RWPE2 (cell line): ENCODE measurements at regions not wholly inside any gene's neighbourhood (a gene's known extent, or its start where the extent isn't known, plus 50 kb on each side); places are given as distances from the start of the nearest gene placed in this dataset.

ENCODE experiments used
- ATAC-seq: fragments of 200-7000 bp; cut with Tn5 transposase; 3 replicates; pipeline ENCODE4 v1.9.1; 2021; ENCODE audit warnings: low read depth
- DNase-seq: peaks from one replicate; pipeline ENCODE4 v3.0.0-alpha.2; 2020; ENCODE audit warnings: low spot score
- H3K27ac ChIP-seq: fragments of 450-650 bp; 2 replicates; pipeline ENCODE4 v1.5.1; 2017; ENCODE audit warnings: mild to moderate bottlenecking; ENCODE audit not compliant: poor library complexity, severe bottlenecking
- H3K27me3 ChIP-seq: fragments of 250-450 bp; sonication (Bioruptor Pico); 2 replicates; pipeline ENCODE4 v1.5.1; 2021; ENCODE audit warnings: mild to moderate bottlenecking, moderate library complexity; ENCODE audit not compliant: insufficient read depth, poor library complexity, severe bottlenecking
- H3K36me3 ChIP-seq: fragments of 250-450 bp; sonication (Bioruptor Pico); 2 replicates; pipeline ENCODE4 v1.5.1; 2020; ENCODE audit warnings: low read depth, mild to moderate bottlenecking, moderate library complexity
- H3K4me1 ChIP-seq: fragments of 250-450 bp; sonication (Bioruptor Pico); 2 replicates; pipeline ENCODE4 v1.5.1; 2021; ENCODE audit warnings: mild to moderate bottlenecking, moderate library complexity; ENCODE audit not compliant: insufficient read depth, poor library complexity, severe bottlenecking
- H3K4me3 ChIP-seq: fragments of 250-450 bp; sonication (Bioruptor Pico); 2 replicates; pipeline ENCODE4 v1.5.1; 2021; ENCODE audit warnings: mild to moderate bottlenecking, moderate library complexity; ENCODE audit not compliant: severe bottlenecking
- H3K9me3 ChIP-seq: fragments of 250-450 bp; sonication (Bioruptor Pico); 2 replicates; pipeline ENCODE4 v1.5.1; 2021; ENCODE audit warnings: mild to moderate bottlenecking, moderate library complexity; ENCODE audit not compliant: severe bottlenecking
- TF ChIP-seq, protein P1 (sequence below): fragments of 450-650 bp; IDR thresholded peaks from one replicate; pipeline ENCODE4 v1.5.1; 2017; ENCODE audit warnings: mild to moderate bottlenecking, moderate library complexity; ENCODE audit not compliant: poor library complexity, severe bottlenecking

DNA sequence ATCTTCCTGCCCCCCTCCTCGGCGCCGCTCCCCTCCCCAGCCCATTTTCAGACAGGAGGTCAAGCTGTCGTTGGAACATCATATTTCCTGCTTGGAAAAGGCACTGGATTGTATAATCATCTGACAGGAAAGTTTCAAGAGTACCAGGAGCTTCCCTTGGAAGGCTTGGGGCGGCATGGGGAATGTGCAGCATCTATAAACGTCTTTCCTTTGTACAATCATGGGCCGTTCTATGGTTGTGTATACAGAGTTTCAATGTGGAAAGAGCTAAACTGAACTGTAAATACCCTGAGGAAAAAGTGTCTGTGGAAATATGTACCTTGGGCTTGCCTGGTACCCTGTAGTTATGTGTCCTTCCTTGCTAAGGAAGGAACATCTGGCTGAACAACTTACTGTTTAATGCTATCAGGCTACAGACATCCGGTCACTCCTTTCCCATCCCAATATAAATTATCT lies 368.1 kb upstream of the ADGRL2 start:
- TF ChIP-seq, protein P1, sequence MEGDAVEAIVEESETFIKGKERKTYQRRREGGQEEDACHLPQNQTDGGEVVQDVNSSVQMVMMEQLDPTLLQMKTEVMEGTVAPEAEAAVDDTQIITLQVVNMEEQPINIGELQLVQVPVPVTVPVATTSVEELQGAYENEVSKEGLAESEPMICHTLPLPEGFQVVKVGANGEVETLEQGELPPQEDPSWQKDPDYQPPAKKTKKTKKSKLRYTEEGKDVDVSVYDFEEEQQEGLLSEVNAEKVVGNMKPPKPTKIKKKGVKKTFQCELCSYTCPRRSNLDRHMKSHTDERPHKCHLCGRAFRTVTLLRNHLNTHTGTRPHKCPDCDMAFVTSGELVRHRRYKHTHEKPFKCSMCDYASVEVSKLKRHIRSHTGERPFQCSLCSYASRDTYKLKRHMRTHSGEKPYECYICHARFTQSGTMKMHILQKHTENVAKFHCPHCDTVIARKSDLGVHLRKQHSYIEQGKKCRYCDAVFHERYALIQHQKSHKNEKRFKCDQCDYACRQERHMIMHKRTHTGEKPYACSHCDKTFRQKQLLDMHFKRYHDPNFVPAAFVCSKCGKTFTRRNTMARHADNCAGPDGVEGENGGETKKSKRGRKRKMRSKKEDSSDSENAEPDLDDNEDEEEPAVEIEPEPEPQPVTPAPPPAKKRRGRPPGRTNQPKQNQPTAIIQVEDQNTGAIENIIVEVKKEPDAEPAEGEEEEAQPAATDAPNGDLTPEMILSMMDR = no peak

DNA sequence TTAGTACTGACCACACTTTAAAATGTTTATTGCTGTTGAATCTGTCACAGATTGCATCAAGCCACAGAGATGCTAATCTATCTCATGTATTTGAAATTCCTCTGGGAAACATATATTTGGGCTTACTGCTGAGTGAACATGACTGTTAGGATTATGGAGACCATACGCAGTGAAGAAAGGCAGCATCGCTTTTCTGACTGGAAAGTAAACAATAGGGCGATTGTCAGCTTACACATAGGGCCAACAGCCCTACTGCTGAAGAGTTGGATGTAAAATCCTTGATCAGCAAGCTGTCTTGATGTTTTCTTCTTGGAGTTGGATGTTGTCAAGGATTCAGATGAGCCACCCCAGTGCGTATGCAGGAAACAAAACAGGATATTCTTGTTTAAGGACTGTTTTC lies 368.7 kb upstream of the ADGRL2 start:
- DNase-seq = no peak
- Histone ChIP-seq H3K27me3 (no peaks in the 10 kb centered on the region), H3K27ac (no peak overlapping the region), H3K4me3 (no peak overlapping the region), H3K9me3 (no peaks in the 10 kb centered on the region), H3K36me3 (no peaks in the 10 kb centered on the region), H3K4me1 (no peaks in the 10 kb centered on the region)
- TF ChIP-seq, protein P1 = no peak
- ATAC-seq = no peak

More for the DNA sequence above, 368.1 kb upstream of the ADGRL2 start:
- no peaks in the 10 kb centered on the region for H3K27me3 ChIP-seq
- DNase-seq = no peak
- H3K4me3 ChIP-seq = no peak overlapping the region
- no peaks in the 10 kb centered on the region for H3K9me3 ChIP-seq
- H3K36me3 ChIP-seq = no peaks in the 10 kb centered on the region
- no peak overlapping the region for H3K27ac ChIP-seq
- no peaks in the 10 kb centered on the region for H3K4me1 ChIP-seq
- ATAC-seq = no peak

DNA sequence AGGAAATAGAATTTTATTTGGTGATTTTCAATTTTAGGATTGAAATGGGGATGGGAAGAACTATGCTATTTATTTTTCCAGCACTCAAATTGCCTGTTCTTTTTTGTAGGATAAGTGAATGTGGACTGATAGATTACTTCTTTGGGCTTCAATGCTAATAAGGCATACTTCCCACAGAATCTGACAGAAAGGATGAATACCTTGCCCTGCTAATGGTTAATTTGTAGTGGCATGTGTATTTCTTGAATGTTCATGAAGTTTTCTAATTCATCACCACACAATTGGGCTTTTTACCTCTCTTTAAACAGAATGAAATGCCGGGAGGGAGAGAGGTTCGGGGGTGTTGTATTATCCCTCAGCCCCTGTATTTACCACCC lies 369.1 kb upstream of the ADGRL2 start:
- no peaks in the 10 kb centered on the region for H3K36me3 ChIP-seq
- no peaks in the 10 kb centered on the region for H3K4me1 ChIP-seq
- TF ChIP-seq, protein P1 = no peak
- no peaks in the 10 kb centered on the region for H3K27me3 ChIP-seq
- no peak overlapping the region for H3K4me3 ChIP-seq
- ATAC-seq = no peak
- no peak overlapping the region for H3K27ac ChIP-seq
- H3K9me3 ChIP-seq = no peaks in the 10 kb centered on the region
- no peak for DNase-seq

DNA sequence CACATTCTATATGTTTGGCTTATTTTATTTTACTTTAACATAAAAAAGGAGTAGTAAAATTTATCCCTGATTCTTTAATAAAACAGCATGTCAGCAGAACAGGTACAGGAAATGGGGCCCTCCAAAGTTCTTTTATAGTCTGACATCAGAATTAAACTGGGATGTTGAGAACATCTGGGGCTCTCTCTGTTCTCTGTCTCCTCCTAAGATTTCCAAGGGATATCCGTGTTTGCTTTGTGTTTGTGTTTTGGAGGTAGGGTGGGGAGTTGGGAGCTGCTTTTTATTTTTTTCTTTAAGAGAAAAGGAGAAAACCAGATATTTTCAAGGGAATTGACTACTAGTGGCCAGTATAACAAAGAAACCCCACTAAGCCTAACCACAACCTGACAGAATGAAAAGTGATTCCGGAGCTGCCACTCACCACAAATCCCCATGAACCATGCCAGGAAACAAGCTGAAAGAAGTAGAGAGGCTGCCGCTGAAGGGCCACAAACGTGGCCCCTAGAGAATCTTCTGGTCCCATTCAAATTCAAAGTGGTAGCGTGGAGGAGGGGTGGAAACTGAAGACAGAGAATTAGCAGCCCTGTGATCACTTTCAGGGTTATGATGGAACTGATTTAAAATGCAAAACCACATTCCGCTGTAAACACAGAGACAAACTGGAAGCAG lies 369.6 kb upstream of the ADGRL2 start:
- ATAC-seq (no peak), DNase-seq (no peak)
- no peak overlapping the region for H3K27ac ChIP-seq
- H3K36me3 ChIP-seq = no peaks in the 10 kb centered on the region
- TF ChIP-seq, protein P1 = no peak
- H3K4me3 ChIP-seq = no peak overlapping the region
- no peaks in the 10 kb centered on the region for H3K4me1 ChIP-seq
- H3K27me3 ChIP-seq = no peaks in the 10 kb centered on the region
- H3K9me3 ChIP-seq = no peaks in the 10 kb centered on the region

DNA sequence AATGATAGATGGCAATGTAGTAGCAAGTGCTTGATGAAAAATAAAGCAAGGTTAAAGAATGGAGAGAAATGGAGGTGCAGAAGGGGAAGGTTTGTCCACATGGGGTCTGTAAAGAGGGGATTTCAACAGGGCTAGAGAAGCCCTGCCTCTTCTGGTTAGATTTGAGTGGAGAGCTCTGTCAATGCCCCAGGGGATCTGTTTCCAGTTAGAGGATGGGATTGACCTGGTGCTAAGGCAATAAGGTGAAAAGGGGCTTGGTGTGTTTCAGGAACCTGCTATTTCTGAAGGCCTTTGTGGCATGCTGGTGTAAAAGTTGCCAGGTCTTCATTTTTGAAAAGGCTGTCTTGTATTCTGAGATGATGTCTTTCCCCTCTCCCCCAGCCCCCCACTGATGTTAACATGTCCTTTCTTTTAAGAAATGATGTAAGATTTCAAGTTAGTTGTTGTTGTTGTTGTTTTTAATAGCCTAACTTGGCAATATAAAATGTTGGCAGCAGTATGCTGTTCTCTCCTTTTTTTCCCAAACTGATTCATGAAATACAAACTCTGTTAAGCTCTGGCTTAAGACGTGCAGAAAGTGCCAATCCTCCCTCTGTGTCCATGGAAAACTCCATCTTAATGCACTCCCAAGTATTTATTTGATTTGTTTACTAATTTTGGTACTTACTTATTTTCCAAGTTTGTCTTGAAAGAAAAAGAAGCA lies 370.3 kb upstream of the ADGRL2 start:
- H3K9me3 ChIP-seq = no peaks in the 10 kb centered on the region
- TF ChIP-seq, protein P1 = no peak
- H3K27me3 ChIP-seq = no peaks in the 10 kb centered on the region
- DNase-seq (no peak), ATAC-seq (no peak)
- H3K4me1 ChIP-seq = no peaks in the 10 kb centered on the region
- no peak overlapping the region for H3K27ac ChIP-seq
- no peak overlapping the region for H3K4me3 ChIP-seq
- no peaks in the 10 kb centered on the region for H3K36me3 ChIP-seq
